Activated CD4-positive, alpha-beta T cell treated with anti-CD3 and anti-CD28 coated beads, Interleukin-2, amount 50 U/mL, for 24 hours (primary cell): ENCODE measurements at regions not wholly inside any gene's neighbourhood (a gene's known extent, or its start where the extent isn't known, plus 50 kb on each side); places are given as distances from the start of the nearest gene placed in this dataset.

Experiments used
- DNase-seq, 2 donors: peaks; one replicate each; pipeline ENCODE4 v3.0.0-alpha.2; 2020; ENCODE audit warnings: low read depth in 1 of 2, low spot score in 1 of 2

DNA sequence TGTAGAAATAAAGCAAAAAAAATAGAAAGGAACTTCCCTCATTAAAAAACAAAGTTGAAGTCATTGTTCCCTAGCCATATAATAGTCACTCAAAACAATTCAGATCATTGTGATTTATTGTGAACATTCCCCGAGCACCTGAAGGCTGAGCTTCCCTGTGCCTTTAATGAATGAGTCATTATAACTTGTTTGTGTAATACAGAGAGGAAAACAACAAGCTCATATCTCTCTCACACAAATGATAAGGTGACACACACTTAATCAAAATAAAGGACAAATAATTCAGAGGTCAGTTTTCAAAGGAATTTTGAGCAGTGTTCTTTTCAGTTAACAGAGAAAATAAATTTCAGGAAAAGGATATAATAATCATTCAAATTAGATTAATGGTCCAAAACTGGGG lies 326.2 kb downstream of the DUSP10 start:
- no peak for DNase-seq

DNA sequence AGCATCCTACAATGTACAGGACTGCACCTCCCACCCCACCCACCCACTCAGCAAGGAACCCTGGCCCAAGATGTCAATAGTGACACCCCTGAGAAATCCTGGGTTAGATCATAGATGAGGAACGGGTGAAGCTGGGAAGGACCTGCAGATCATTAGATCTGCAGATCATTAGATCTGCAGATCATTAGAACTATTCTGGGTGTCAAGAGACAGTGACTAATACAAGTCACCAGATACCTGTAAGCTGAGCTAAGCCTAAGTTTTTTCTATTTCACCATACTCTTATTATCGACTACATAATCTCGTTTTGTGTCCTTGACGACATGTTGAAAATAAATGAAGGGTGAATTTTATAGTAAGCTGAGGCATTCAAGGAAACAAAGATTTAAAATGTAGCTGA lies 325.7 kb downstream of the DUSP10 start:
- DNase-seq, result no peak

DNA sequence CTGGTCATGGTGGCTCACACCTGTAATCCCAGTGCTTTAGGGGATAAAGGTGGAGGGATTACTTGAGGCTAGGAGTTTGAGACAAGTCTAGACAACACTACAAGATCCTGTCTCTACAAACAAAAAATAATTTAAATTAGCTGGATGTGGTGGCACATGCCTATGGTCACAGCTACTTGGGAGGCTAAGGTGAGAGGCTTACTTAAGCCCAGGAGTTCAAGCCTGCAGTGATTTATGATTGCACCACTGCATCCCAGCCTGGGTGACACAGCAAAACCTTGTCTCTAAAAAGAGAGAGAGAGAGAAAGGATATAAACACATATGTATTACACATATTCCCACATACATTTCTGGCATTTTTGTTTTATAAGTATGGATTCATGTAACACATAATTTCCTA lies 325.2 kb downstream of the DUSP10 start:
- no peak for DNase-seq

DNA sequence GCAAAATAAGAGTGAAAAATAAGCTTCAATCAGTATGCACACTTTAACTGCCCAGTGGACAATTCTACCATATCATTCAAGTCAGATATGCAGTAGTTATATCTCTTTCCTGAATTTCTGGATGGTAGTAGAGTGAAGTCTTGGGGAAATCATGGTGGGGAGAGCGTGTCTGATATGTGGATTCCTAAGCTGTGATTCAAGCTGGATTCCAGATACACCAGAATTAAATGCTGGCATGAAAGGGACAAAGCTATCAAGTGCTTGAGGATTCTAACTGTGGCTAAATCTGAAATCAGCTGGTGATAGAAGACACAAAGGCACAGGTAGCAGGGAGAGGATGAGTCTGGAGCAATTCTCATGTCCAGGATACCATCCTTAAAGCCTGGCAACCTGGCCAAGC lies 323.5 kb downstream of the DUSP10 start:
- DNase-seq, result no peak

DNA sequence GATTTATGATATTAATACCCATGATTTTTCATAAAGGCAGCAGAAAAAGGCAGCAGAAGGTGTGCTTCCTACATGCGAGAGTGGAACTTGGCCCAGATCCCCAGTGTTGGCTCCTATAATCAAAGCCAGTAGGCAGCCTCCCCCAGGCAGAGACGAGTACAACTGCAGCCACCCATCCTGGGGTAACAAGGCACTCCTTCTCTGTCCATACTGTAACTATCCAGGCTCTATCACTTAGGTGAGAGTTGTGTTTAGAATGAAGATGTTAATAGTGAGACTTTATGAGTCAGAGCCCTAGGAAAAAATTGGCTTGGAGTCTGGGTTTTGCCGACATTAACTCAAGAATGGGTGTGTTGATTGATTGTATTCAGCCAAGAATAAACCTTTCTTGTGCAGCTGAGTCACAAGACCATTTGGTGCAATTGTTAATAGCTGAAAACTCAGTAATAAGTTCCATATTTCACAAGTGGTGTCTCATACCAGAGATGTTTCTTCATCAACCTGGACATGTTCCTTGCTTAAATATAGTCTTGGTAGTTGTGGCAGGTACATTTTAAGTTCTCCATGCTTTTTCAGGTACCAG lies 322.3 kb downstream of the DUSP10 start:
- no peak for DNase-seq

DNA sequence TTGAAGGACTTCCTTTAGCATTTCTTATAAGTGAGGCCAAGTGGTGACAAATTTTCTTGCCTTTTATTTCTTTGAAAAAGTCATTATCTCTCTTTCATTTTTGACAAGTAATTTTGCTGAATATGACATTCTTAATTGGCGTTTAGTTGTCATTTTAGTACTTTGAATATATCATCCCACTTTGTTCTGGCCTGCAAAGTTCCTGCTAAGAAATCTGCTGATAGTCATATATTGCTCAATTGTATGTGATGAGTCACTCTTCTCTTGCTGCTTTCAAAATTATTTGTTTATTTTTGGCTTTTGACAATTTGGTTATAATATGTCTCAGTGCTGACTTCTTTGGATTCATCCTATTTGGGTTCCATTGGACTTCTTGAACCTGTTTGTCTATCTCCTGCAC lies 312.6 kb downstream of the DUSP10 start:
- no peak for DNase-seq

DNA sequence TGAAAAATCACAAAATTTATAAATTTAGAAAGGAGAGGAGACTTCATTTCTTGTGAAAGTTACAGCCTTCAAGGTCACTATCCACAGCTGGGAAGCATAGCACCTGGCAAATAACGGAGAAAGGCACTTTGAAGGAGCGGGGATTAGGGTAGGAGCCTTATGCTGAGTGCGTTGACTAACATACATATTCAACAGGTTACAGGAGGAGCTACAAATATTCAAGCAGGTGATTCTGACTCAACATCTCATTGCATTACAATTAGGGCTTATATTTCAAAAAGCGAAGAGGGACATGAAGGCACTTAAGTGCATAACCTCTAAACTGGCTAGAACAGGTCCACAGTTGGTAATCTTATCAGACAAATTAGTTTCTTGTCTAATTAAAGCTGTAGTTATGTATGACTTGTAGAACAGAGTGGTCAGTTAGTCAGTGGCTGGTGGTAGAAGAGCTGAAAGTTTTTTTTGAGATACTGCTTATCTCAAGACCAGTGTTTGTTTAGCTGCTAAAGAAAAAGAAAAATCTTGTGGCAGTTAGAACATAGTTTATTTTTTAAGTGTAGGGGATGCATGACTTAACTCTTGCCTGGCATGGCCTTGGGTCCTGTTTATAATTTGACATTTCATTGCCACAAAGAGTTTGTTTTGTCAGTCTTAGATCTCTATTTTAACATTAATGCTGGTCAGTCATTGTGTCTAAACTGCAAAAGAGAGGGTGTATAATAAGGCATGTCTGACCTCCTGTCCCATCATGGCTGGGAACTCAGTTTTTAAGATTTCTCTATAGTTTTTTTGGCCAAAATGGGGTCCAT lies 311.5 kb downstream of the DUSP10 start:
- no peak for DNase-seq

DNA sequence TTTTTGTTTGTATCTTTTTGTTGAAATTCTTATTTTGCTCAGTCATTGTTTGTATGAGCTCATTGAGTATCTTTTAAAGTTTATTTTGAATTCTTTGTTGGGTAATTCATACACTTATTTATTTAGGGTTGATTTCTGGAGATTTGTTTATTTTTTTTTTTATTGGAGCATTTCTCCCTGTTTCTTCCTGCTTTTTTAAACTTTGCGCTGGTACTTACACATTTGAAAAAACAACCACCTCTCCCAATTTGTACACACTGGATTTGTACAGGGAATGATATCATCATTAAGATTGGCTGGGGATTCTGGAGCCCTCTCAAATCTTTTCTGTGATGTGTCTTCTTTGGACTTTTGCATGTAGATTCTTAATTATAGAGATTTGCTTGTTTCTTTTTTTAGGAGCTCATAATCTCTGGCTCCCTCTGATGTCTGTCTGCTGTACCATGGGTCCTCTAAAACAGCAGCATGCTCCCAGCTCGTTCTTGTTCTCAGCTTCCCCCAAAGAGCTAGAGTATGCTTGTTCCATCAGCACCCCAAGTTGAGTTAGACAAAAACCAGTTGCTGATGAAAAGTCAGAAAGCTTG lies 310.7 kb downstream of the DUSP10 start:
- DNase-seq, result no peak

DNA sequence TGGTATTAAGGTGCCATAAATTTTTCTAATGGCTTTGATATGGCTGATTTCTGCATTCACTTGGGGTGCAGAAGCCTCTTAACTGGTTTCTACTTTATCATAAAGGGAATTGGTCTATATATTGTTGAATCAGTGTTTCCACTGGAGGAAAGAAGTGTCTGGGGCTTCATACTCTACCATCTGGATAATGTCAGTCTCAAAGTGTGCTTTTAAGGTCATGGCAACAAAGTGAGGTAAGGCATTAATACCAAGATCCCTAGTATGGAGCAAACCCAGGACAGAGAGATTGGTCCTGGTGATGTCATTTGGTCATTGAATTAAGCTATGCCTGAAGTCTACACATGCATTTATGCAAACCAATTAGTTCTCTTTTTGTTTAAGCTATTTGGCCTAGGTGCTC lies 309.9 kb downstream of the DUSP10 start:
- DNase-seq, result no peak

DNA sequence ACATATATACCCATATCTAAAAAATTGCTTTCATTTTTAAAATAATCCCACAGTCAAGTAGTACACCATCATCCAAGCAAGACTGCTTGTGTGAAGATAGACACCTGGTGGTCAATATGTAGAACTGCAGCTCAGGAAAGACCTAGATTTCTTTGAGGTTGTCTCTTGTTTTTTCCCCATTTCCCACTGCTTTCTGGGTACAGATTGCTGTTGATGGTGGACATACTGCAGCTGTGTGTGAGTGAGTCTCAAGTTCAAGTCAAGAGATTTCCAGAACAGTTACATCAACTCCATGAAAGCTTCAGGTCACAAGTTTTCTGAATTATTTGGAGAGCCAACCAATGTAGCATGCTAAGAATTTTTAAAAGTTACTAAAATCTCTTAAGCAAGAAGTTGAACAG lies 306.4 kb downstream of the DUSP10 start:
- peak in 1 of 2 donors; percentile 12 for DNase-seq

DNA sequence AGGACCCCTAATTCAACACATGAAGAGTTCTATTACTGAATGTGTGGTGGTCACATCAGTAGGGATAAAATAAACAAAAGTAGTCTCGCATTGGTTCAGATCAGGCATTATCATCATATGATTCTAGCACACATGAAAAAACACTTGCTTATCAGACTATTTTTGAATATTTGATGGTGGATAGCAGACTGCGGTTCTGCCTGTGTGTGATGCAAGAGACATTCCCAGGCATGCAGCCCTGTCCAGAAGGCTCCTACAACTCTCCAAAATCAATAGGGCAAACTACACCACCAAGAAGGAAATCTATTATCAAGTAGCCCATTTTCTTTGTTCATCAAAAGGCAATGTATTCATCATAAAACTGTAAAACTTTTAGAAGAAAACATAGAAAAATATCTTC lies 304.7 kb downstream of the DUSP10 start:
- DNase-seq, result no peak

DNA sequence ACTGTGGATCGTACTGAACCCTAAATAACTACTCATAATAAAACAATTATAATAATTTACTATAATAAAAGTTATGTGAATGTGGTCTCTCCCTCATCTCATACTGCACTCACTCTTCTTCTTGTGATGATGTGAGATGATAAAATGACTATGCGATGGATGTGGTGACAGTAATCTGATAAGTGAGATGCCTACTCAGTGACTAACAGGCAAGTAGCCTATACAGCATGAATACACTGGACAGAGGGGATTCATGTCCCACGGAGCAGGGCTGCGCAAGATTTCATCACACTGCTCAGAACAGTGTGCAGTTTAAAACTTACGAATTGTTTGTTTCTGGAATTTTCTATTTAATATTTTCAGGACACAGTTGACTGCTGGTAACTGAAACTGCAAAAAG lies 304.0 kb downstream of the DUSP10 start:
- DNase-seq, result no peak

DNA sequence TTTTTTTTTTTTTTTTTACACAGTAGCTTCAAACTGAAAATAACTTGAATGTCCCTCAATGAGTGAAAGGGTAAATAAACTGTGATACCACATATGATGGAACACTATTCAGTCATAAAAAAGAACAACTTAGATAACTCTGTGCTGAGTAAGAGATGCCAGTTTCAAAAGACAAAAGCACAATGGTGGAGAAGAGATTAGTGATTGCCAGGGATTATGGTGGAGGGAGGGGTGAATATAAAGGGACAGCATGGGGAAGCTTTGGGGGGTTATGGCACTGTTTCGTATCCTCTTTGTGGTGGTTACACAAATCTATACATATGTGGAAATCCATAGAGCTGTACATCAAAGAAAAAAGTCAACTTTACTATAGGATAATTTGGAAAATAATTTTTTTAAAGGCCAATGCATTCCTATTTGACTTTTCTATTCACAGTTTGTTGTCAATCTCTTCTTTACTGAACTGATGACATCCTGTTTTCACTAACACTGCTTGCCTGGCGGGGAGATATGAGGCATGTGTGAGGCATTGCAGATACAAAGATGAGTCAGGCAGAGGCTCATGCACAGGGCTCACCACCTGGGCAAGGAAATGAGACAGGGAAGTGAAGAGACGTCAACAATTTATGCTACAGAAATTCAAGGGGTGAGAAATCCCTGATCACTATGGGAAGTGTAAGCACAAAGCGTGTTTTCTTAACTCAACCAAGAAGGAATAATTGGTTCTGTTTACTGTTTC lies 302.7 kb downstream of the DUSP10 start:
- peak; percentile 8 to 67 for DNase-seq

DNA sequence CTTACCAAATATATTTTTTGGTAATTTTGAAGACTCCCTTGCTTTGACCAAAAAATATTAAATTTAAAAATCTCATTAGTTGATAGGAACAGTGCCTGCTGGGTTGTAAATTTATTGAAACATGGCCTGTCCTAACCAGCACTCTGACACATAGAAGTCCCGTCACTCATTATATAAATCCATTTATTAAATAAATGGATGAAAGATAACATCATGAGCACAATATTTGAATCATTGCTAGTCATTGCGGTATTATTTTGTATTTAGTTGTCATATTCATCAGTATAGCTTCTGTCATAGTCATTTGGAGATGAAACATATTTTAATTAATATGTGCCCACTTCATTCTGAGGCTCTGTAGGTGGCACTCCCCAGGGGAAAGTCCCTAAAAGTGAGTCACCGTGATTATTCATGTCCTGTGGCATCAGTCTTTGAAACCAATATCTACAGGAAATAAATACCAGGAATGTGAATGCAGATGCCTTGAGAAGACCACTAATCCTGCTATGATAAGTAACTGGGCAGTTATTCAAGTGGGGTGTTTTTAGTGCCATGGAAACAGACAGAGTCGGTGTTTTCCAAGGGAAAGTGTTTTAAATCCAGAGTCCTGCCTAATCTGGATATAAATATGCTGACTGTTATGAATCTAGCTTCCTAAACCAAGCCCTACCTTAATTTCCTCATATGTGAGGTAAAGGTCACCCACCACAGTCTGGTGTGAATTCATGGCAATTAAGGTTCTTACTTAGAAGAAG lies 302.0 kb downstream of the DUSP10 start:
- peak in 1 of 2 donors; percentile 62 for DNase-seq

DNA sequence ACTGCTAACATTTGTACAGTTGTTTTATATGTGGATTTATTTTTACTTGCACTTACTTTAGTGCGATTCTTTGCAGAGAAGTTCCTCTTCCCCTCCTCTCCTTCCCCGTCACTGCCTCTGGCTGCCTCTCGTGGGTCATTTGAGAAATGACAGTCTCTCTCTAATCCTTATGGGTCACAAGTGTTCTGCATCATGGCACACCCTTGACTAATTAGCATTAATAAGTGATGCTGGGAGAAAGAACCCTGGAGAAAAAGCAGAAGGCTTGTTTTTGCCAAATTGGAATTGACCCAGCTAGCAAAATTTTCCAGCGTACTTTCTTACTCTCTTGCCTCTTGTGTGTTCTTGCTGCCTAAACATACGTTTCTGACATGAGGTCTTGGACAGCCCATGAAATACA lies 301.2 kb downstream of the DUSP10 start:
- no peak for DNase-seq

DNA sequence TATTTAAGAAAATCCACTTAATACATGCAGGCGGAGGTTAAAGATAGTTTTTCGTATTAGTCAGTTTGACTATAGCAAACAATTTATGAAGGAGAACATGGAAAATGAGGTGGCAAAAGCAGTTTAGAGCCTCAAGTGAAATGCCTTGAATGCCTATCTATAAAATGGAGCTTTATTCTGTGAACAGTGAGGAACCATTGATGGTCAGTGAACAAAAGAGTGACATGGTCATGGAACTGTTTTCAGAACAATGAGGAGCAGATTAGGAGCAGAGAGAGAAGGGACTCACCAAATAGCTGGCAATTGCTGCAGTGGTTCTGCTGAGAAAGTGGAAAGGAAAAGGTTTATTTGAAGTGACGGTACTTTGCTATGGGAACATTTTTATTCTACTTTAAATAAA lies 299.8 kb downstream of the DUSP10 start:
- DNase-seq, result no peak

DNA sequence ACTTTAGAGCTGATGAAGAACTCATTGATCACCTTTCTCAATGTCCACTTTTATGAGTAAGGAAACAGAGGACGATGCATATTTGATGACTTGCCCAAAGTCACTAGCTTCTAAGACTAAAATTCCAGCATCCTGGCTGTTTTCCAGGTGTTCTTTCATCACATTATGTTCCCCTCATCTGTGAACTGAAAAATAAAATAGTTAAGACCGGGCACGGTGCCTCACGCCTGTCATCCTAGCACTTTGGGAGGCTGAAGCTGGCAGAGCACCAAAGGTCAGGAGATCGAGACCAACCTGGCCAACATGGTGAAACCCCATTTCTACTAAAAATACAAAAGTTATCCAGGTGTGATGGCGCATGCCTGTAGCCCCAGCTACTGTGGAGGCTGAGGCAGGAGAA lies 297.5 kb downstream of the DUSP10 start:
- DNase-seq, result no peak

DNA sequence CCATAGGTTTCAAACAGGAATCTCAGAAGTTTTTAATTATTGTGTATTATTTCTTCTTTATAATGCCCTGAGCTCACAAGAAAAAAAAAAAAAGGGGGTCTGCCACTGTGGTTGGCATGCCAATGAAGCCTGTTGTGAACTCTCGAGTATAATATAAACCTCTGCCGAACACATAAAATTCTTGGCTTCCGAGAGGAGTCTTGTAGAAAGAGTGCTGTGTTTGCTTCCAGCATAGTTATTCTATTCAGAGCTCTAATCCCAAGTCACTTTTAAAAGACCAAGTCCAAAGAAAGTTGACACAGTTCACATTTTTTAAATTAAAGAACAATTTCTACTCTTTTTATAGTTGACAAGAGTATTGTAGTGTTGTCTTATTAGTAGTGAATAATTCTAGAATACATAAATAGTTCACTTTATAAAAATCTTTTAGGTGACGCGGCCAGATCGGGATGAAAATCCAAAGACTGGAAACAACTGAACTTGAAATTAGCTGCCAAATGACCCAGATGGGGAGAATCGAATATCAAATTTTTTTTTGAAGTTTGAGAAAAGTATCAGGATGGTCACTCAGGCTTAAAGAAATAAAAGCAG lies 293.2 kb downstream of the DUSP10 start:
- DNase-seq, result no peak

DNA sequence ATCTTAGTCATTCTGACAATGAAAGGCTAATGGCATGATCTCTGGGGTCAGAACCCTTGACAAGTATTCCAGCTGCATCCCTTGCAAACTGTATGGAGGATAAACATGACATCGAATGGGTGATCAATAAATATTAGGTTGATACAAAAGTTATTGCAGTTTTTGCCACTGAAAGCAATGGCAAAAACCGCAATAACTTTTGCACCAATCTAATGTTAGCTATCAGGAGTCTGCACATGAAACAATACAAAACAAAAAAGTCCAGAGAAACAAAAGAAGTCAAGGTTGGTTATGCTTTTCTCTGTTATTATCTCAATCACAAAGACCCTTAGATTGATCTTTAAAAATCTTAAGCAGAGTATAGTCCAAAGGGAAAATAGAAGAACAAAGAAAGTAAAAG lies 292.7 kb downstream of the DUSP10 start:
- no peak for DNase-seq

DNA sequence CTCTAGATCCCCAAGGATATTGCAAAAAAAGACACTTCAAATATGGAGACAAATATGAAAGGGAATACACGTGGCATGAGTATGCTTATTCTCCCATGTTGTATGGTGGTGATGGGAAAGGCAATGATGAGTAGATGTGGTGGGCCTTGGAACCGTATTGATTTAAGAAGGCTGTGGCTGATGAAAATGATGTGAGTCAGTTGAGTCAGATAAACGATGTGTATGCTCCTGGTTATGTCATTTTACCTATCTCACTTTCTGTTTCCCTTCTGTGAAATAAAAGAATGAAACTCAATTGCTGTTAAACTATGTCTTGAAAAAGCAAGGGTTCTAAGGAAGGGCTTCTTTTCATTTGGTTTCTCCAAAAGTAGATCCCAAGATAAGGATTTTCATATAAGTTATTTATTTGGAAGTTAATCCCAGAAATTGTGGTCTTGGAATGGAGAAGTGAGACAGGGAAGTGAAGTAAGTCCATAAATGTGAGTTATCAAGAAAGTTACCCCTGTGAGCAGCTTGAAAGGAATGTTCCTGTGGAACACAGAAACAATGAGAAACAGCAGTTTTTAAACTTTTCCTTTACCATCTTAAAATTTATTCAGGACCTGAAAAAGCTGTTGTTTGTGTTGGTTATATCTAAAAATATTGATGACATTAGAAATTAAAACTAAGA lies 292.0 kb downstream of the DUSP10 start:
- DNase-seq, result peak in 1 of 2 donors; percentile 6
